K562 (cell line): ENCODE measurements at regions not wholly inside any gene's neighbourhood (a gene's known extent, or its start where the extent isn't known, plus 50 kb on each side); places are given as distances from the start of the nearest gene placed in this dataset.

ENCODE experiments used
- ATAC-seq: fragments of 200-7000 bp; cut with Tn5 transposase; 3 replicates; pipeline ENCODE4 v1.9.1; 2020; ENCODE audit warnings: moderate library complexity
- BruUV-seq: library from RNA; stranded (reverse); fragments of 400-500 nt; replicated peaks from 2 replicates; lab custom pipeline; 2021; lab: Mats Ljungman, UMichigan
- CTCF ChIA-PET: fragments of 300-600 bp; formaldehyde crosslinking; extraction: SDS; loops from one replicate; lab custom pipeline; 2021; ENCODE audit warnings: low intra/inter-chr PET ratio; lab: Yijun Ruan, JAX
- POLR2A ChIA-PET: fragments of 300-600, 350-650 bp; sonication (Branson Sonifier 250); formaldehyde crosslinking; extraction: SDS; loops from one replicate; lab custom pipeline; 2021; ENCODE audit warnings: antibody characterized with exemption, inconsistent platforms; lab: Yijun Ruan, JAX
- DNase-seq, 4 experiments: peaks; one replicate each; pipeline versions ENCODE4 v3.0.0 to v3.0.0-alpha.2; 2011 to 2018; ENCODE audit warnings: low spot score in 3 of 4, mixed read lengths in 3 of 4; ENCODE audit errors: extremely low read depth in 1 of 4
- FAIRE-seq: peaks from 2 replicates; lab custom pipeline; 2011; peaks lifted over from hg19 to GRCh38; lab: Jason Lieb, UNC
- H2AFZ ChIP-seq: 2 replicates; pipeline ENCODE4 v1.6.0; 2011; ENCODE audit warnings: low read depth, low read length, control low read depth, inconsistent platforms
- H3K27ac ChIP-seq: fragments of 200-600 bp; 3 replicates; pipeline ENCODE4 v1.8.0; 2011; ENCODE audit warnings: low read depth, mild to moderate bottlenecking, control low read depth, inconsistent platforms, low read length, moderate library complexity, mixed read lengths; ENCODE audit errors: extremely low read depth
- H3K27me3 ChIP-seq, 2 experiments: fragments of 300-600 bp in 1 of 2; 2 replicates in 1 of 2; 3 replicates in 1 of 2; pipeline versions ENCODE4 v1.6.0 to v1.8.0; 2011; ENCODE audit warnings: inconsistent platforms in 2 of 2, low read length in 2 of 2, mild to moderate bottlenecking in 1 of 2, mixed read lengths in 1 of 2, moderate library complexity in 1 of 2; ENCODE audit not compliant: control insufficient read depth in 2 of 2, insufficient read depth in 2 of 2
- H3K36me3 ChIP-seq: fragments of 300-600 bp; 3 replicates; pipeline ENCODE4 v1.8.0; 2011; ENCODE audit warnings: mild to moderate bottlenecking, low read length, inconsistent platforms; ENCODE audit not compliant: control insufficient read depth, insufficient read depth
- H3K4me1 ChIP-seq, 2 experiments: fragments of 200-600 bp in 1 of 2; replicated peaks in 1 of 2; 2 replicates in 1 of 2; 3 replicates in 1 of 2; pipeline versions ENCODE4 v1.5.1 to v1.8.0; 2011; ENCODE audit warnings: inconsistent platforms in 2 of 2, low read length in 2 of 2, mild to moderate bottlenecking in 1 of 2, mixed read lengths in 1 of 2, moderate library complexity in 1 of 2; ENCODE audit not compliant: control insufficient read depth in 2 of 2, insufficient read depth in 2 of 2
- H3K4me2 ChIP-seq: 2 replicates; pipeline ENCODE4 v1.6.1; 2011; ENCODE audit warnings: low read length, control low read depth, inconsistent platforms, mixed read lengths; ENCODE audit not compliant: insufficient read depth
- H3K4me3 ChIP-seq: fragments of 200-600 bp; sonication (generic), shearing (Covaris generic); 2 replicates; pipeline ENCODE4 v1.5.1; 2016; ENCODE audit warnings: control low read depth, inconsistent platforms
- H3K79me2 ChIP-seq: fragments of 200-600 bp; 3 replicates; pipeline ENCODE4 v1.8.0; 2011; ENCODE audit warnings: low read length, inconsistent platforms; ENCODE audit not compliant: control insufficient read depth, insufficient read depth
- H3K9ac ChIP-seq, 2 experiments: 2 replicates each; pipeline versions ENCODE4 v1.6.0 to v1.6.1; 2011; ENCODE audit warnings: low read depth in 2 of 2, low read length in 2 of 2, control low read depth in 1 of 2, inconsistent platforms in 1 of 2, mild to moderate bottlenecking in 1 of 2, mixed read lengths in 1 of 2; ENCODE audit not compliant: insufficient read depth in 1 of 2
- H3K9me1 ChIP-seq: one replicate; pipeline ENCODE4 v1.6.0; 2011; ENCODE audit warnings: inconsistent platforms, mild to moderate bottlenecking, low read length, moderate library complexity; ENCODE audit not compliant: control insufficient read depth, insufficient read depth
- H3K9me3 ChIP-seq: replicated peaks from 2 replicates; pipeline ENCODE4 v1.5.1; 2011; ENCODE audit warnings: low read depth, low read length, inconsistent platforms; ENCODE audit not compliant: control insufficient read depth, insufficient read depth
- H4K20me1 ChIP-seq: replicated peaks from 2 replicates; pipeline ENCODE4 v1.6.1; 2011; ENCODE audit warnings: low read length, inconsistent platforms, mixed read lengths; ENCODE audit not compliant: control insufficient read depth, insufficient read depth
- CEBPZ ChIP-seq: fragments of 150-350 bp; IDR thresholded peaks from 2 replicates; pipeline ENCODE4 v1.6.1; 2014; ENCODE audit warnings: low read depth, mild to moderate bottlenecking, low read length, borderline replicate concordance
- FUS ChIP-seq: fragments of 200-400 bp; formaldehyde crosslinking; optimal IDR thresholded peaks from 2 replicates; pipeline ENCODE3; 2017; ENCODE audit warnings: low read depth, low read length
- NRF1 ChIP-seq, 2 experiments: fragments of 450-650 bp; IDR thresholded peaks in 1 of 2; conservative IDR thresholded peaks in 1 of 2; 2 replicates each; pipeline ENCODE4 v1.6.1; 2014; ENCODE audit warnings: mild to moderate bottlenecking in 2 of 2
- ZNF507 ChIP-seq: conservative IDR thresholded peaks from 2 replicates; pipeline ENCODE4 v1.6.1; 2017; ENCODE audit warnings: missing genetic modification characterization, missing compliant biosample characterization
- ZNF511 ChIP-seq: sonication (generic); formaldehyde crosslinking; IDR thresholded peaks from 2 replicates; pipeline ENCODE4 v1.8.0; 2022; ENCODE audit warnings: mild to moderate bottlenecking, missing genetic modification reagents
- WGBS: fragments of 100-300 bp; shearing (Covaris generic); methylation state at CpG from one replicate; pipeline ENCODE4 v1.1.6; 2016; ENCODE audit warnings: low coverage, mixed read lengths; ENCODE audit not compliant: insufficient coverage; ENCODE audit errors: missing lambda C conversion rate; 5-methylcytosine and 5-hydroxymethylcytosine counted together
- in situ Hi-C: fragments of 300-500 bp; cut with MboI; formaldehyde crosslinking; loops from 4 replicates; pipeline ENCODE4 v1.15.0; 2018; ENCODE audit warnings: inconsistent platforms, mixed read lengths
- intact Hi-C: fragments of 100-400 bp; cut with micrococcal nuclease; formaldehyde crosslinking; loops from 2 replicates; pipeline ENCODE4 v1.14.2; 2022
- TF ChIP-seq, protein P1 (sequence below): fragments of 250-450 bp; sonication (Bioruptor Pico); IDR thresholded peaks from 2 replicates; pipeline ENCODE4 v1.4.0; 2020; ENCODE audit warnings: borderline replicate concordance

DNA sequence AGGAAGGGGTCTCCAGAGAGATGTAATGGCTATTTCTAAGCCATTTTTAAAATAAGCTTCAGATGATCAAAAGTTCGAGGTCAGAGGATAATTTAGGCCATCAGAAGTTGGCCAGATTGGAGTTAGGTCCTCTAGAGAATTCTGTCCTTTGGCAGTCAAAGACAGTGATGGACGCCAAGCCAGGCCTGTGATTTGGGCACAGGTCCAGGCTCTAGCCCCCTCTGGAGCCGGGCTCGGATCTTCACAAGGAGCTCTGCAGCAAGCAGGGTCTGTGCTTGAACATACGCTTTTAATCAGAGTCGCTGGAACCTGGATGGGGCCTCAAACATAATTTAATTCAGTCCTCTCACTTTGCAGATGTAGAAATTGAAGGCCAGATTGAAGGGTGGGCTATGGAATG lies 151.4 kb upstream of the BCL6 start:
- no peaks in the 10 kb centered on the region for H4K20me1 ChIP-seq
- H3K9ac ChIP-seq, result no peak overlapping the region
- no peaks in the 10 kb centered on the region for H3K36me3 ChIP-seq
- ChIA-PET POLR2A (no interaction called here), CTCF (no interaction called here)
- no peak for TF ChIP-seq CEBPZ
- no peak for TF ChIP-seq NRF1 (conservative IDR thresholded peaks at IDR 0.05 in 1 of 2, IDR thresholded peaks at IDR 0.05 in 1 of 2)
- TF ChIP-seq, protein P1, sequence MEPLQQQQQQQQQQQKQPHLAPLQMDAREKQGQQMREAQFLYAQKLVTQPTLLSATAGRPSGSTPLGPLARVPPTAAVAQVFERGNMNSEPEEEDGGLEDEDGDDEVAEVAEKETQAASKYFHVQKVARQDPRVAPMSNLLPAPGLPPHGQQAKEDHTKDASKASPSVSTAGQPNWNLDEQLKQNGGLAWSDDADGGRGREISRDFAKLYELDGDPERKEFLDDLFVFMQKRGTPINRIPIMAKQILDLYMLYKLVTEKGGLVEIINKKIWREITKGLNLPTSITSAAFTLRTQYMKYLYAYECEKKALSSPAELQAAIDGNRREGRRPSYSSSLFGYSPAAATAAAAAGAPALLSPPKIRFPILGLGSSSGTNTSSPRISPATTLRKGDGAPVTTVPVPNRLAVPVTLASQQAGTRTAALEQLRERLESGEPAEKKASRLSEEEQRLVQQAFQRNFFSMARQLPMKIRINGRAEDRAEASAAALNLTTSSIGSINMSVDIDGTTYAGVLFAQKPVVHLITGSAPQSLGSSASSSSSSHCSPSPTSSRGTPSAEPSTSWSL (CRISPR knock-in tag), result no peak
- no peak for TF ChIP-seq ZNF507 (tag)
- no peak for TF ChIP-seq ZNF511 (CRISPR knock-in tag)
- no peak for TF ChIP-seq FUS
- no peak for FAIRE-seq
- no peaks in the 10 kb centered on the region for H3K79me2 ChIP-seq
- no peaks in the 10 kb centered on the region for H3K4me1 ChIP-seq
- H3K9me1 ChIP-seq, result no peaks in the 10 kb centered on the region
- no peak overlapping the region for H3K27ac ChIP-seq
- H3K27me3 ChIP-seq, result peaks cover 0 to 9% of the 10 kb centered on the region in 2 experiments; a peak in 2 of 5 replicates
- BruUV-seq, result no TSS peak
- H3K4me3 ChIP-seq, result no peak overlapping the region
- WGBS, result 2% methylated on average over 6 of the region's 6 CpGs
- no peak for DNase-seq
- no peak overlapping the region for H3K4me2 ChIP-seq
- in situ Hi-C loops (no loop called here), intact Hi-C loops (no loop called here)
- ATAC-seq, result no peak
- no peak overlapping the region for H2AFZ ChIP-seq
- no peaks in the 10 kb centered on the region for H3K9me3 ChIP-seq
